GM19240 (cell line): ENCODE measurements at regions not wholly inside any gene's neighbourhood (a gene's known extent, or its start where the extent isn't known, plus 50 kb on each side); places are given as distances from the start of the nearest gene placed in this dataset.
A peak's percentile ranks its signal among the peaks of the same experiment; 100 is the strongest.

Source experiments
- DNase-seq: peaks from one replicate; pipeline ENCODE4 v3.0.0; 2011; ENCODE audit warnings: low spot score; ENCODE audit not compliant: insufficient read length

- DNase-seq, result no peak
Measured at GRCh38 chr4:11342401-11342800, 86.3 kb downstream of the HS3ST1 start.

- DNase-seq, result no peak
Measured at GRCh38 chr4:11341337-11342043, 87.2 kb downstream of the HS3ST1 start.

GRCh38 chr4:11338956-11339782, 89.5 kb downstream of the HS3ST1 start:
- no peak for DNase-seq

GRCh38 chr4:11337287-11337686, 91.4 kb downstream of the HS3ST1 start:
- no peak for DNase-seq

- DNase-seq, result no peak
Measured at GRCh38 chr4:11336435-11336834, 92.3 kb downstream of the HS3ST1 start.

- DNase-seq, result no peak
Measured at GRCh38 chr4:11334887-11335286, 93.8 kb downstream of the HS3ST1 start.

- no peak for DNase-seq
Measured at GRCh38 chr4:11328401-11328800, 100.3 kb downstream of the HS3ST1 start.

GRCh38 chr4:11326021-11326420, 102.7 kb downstream of the HS3ST1 start:
- DNase-seq, result no peak

GRCh38 chr4:11323771-11324170, 104.9 kb downstream of the HS3ST1 start:
- DNase-seq, result no peak

GRCh38 chr4:11313157-11313943, 115.3 kb downstream of the HS3ST1 start:
- DNase-seq, result no peak

GRCh38 chr4:11312389-11312788, 116.3 kb downstream of the HS3ST1 start:
- DNase-seq, result no peak

GRCh38 chr4:11301075-11301660, 127.5 kb downstream of the HS3ST1 start:
- DNase-seq, result no peak

GRCh38 chr4:11299836-11300235, 128.9 kb downstream of the HS3ST1 start:
- no peak for DNase-seq

GRCh38 chr4:11299016-11299415, 129.7 kb downstream of the HS3ST1 start:
- no peak for DNase-seq

GRCh38 chr4:11298451-11298850, 130.2 kb downstream of the HS3ST1 start:
- DNase-seq, result no peak

- no peak for DNase-seq
Measured at GRCh38 chr4:11297627-11298026, 131.1 kb downstream of the HS3ST1 start.

GRCh38 chr4:11297201-11297600, 131.5 kb downstream of the HS3ST1 start:
- DNase-seq, result no peak

- no peak for DNase-seq
Measured at GRCh38 chr4:11293866-11294265, 134.8 kb downstream of the HS3ST1 start.

- DNase-seq, result no peak
Measured at GRCh38 chr4:11287055-11287454, 141.6 kb downstream of the HS3ST1 start.

GRCh38 chr4:11286533-11286932, 142.2 kb downstream of the HS3ST1 start:
- peak; percentile 4 for DNase-seq

GRCh38 chr4:11281720-11282119, 147.0 kb downstream of the HS3ST1 start:
- no peak for DNase-seq

- DNase-seq, result no peak
Measured at GRCh38 chr4:11271263-11271662, 157.4 kb downstream of the HS3ST1 start.
